MG63 (cell line): ENCODE measurements at regions not wholly inside any gene's neighbourhood (a gene's known extent, or its start where the extent isn't known, plus 50 kb on each side); places are given as distances from the start of the nearest gene placed in this dataset.
A peak's percentile ranks its signal among the peaks of the same experiment; 100 is the strongest.

Source experiments
- DNase-seq: peaks from one replicate; pipeline ENCODE4 v3.0.0-alpha.2; 2020
- H3K27me3 ChIP-seq: fragments of 250-450 bp; sonication (Bioruptor Pico); 2 replicates; pipeline ENCODE4 v1.5.1; 2020; ENCODE audit warnings: mild to moderate bottlenecking, moderate library complexity
- H3K36me3 ChIP-seq: fragments of 250-450 bp; sonication (Bioruptor Pico); 2 replicates; pipeline ENCODE4 v1.5.1; 2020; ENCODE audit warnings: mild to moderate bottlenecking, moderate library complexity
- H3K4me3 ChIP-seq: fragments of 250-450 bp; sonication (Bioruptor Pico); 2 replicates; pipeline ENCODE4 v1.5.1; 2020; ENCODE audit warnings: mild to moderate bottlenecking, moderate library complexity
- H3K9me3 ChIP-seq: fragments of 250-450 bp; sonication (Bioruptor Pico); 2 replicates; pipeline ENCODE4 v1.5.1; 2020; ENCODE audit warnings: mild to moderate bottlenecking, moderate library complexity

- DNase-seq, result peak; percentile 95
- H3K4me3 ChIP-seq, result no peak overlapping the region
- no peaks in the 10 kb centered on the region for H3K9me3 ChIP-seq
- H3K36me3 ChIP-seq, result no peaks in the 10 kb centered on the region
- no peaks in the 10 kb centered on the region for H3K27me3 ChIP-seq
Measured at GRCh38 chr2:234289834-234290590, 206.9 kb downstream of the ARL4C start.

- peak; percentile 24 for DNase-seq
- Histone ChIP-seq H3K4me3 (no peak overlapping the region), H3K36me3 (no peaks in the 10 kb centered on the region)
Measured at GRCh38 chr2:234288974-234289455, 207.9 kb downstream of the ARL4C start.

GRCh38 chr2:234287650-234288049, 209.2 kb downstream of the ARL4C start:
- Histone ChIP-seq H3K27me3 (no peaks in the 10 kb centered on the region), H3K4me3 (no peak overlapping the region)
- no peak for DNase-seq

More at GRCh38 chr2:234288974-234289455, 207.9 kb downstream of the ARL4C start:
- Histone ChIP-seq H3K27me3 (no peaks in the 10 kb centered on the region), H3K9me3 (no peaks in the 10 kb centered on the region)

GRCh38 chr2:234286956-234287355, 209.9 kb downstream of the ARL4C start:
- Histone ChIP-seq H3K36me3 (no peaks in the 10 kb centered on the region), H3K4me3 (no peak overlapping the region), H3K27me3 (no peaks in the 10 kb centered on the region), H3K9me3 (no peaks in the 10 kb centered on the region)
- DNase-seq, result no peak

More at GRCh38 chr2:234287650-234288049, 209.2 kb downstream of the ARL4C start:
- no peaks in the 10 kb centered on the region for H3K9me3 ChIP-seq
- no peaks in the 10 kb centered on the region for H3K36me3 ChIP-seq

GRCh38 chr2:234286118-234286598, 210.7 kb downstream of the ARL4C start:
- no peak for DNase-seq
- Histone ChIP-seq H3K27me3 (no peaks in the 10 kb centered on the region), H3K4me3 (no peak overlapping the region), H3K36me3 (no peaks in the 10 kb centered on the region), H3K9me3 (no peaks in the 10 kb centered on the region)

- H3K27me3 ChIP-seq, result no peaks in the 10 kb centered on the region
- no peaks in the 10 kb centered on the region for H3K36me3 ChIP-seq
- H3K9me3 ChIP-seq, result no peaks in the 10 kb centered on the region
- H3K4me3 ChIP-seq, result no peak overlapping the region
- no peak for DNase-seq
Measured at GRCh38 chr2:234285541-234285940, 211.3 kb downstream of the ARL4C start.

GRCh38 chr2:234279637-234280036, 217.2 kb downstream of the ARL4C start:
- H3K36me3 ChIP-seq, result no peaks in the 10 kb centered on the region
- no peak overlapping the region for H3K4me3 ChIP-seq
- no peaks in the 10 kb centered on the region for H3K27me3 ChIP-seq
- no peaks in the 10 kb centered on the region for H3K9me3 ChIP-seq
- no peak for DNase-seq

GRCh38 chr2:234278556-234279255, 218.2 kb downstream of the ARL4C start:
- no peaks in the 10 kb centered on the region for H3K9me3 ChIP-seq
- no peaks in the 10 kb centered on the region for H3K36me3 ChIP-seq
- no peaks in the 10 kb centered on the region for H3K27me3 ChIP-seq
- no peak overlapping the region for H3K4me3 ChIP-seq
- DNase-seq, result no peak

- H3K36me3 ChIP-seq, result no peaks in the 10 kb centered on the region
- H3K27me3 ChIP-seq, result no peaks in the 10 kb centered on the region; the same call in 1 of the 2 replicates
- no peaks in the 10 kb centered on the region for H3K9me3 ChIP-seq
- no peak for DNase-seq
- no peak overlapping the region for H3K4me3 ChIP-seq
Measured at GRCh38 chr2:234275515-234275914, 221.4 kb downstream of the ARL4C start.

GRCh38 chr2:234273887-234274584, 222.8 kb downstream of the ARL4C start:
- Histone ChIP-seq H3K4me3 (no peak overlapping the region), H3K27me3 (no peaks in the 10 kb centered on the region; the same call in 1 of the 2 replicates), H3K36me3 (no peaks in the 10 kb centered on the region), H3K9me3 (no peaks in the 10 kb centered on the region)
- no peak for DNase-seq

- H3K9me3 ChIP-seq, result no peaks in the 10 kb centered on the region
- no peaks in the 10 kb centered on the region for H3K36me3 ChIP-seq
- DNase-seq, result no peak
- no peaks in the 10 kb centered on the region; the same call in 1 of the 2 replicates for H3K27me3 ChIP-seq
- H3K4me3 ChIP-seq, result no peak overlapping the region
Measured at GRCh38 chr2:234272069-234272850, 221.8 kb downstream of the SPP2 start.

GRCh38 chr2:234271338-234271737, 220.8 kb downstream of the SPP2 start:
- Histone ChIP-seq H3K9me3 (no peaks in the 10 kb centered on the region), H3K4me3 (no peak overlapping the region), H3K36me3 (no peaks in the 10 kb centered on the region), H3K27me3 (no peaks in the 10 kb centered on the region; the same call in 1 of the 2 replicates)
- no peak for DNase-seq

- H3K27me3 ChIP-seq, result no peaks in the 10 kb centered on the region; the same call in 1 of the 2 replicates
- no peaks in the 10 kb centered on the region for H3K36me3 ChIP-seq
- no peaks in the 10 kb centered on the region for H3K9me3 ChIP-seq
- DNase-seq, result no peak
- H3K4me3 ChIP-seq, result no peak overlapping the region
Measured at GRCh38 chr2:234269769-234270204, 219.3 kb downstream of the SPP2 start.

- no peak for DNase-seq
- Histone ChIP-seq H3K36me3 (no peaks in the 10 kb centered on the region), H3K27me3 (no peaks in the 10 kb centered on the region; the same call in 1 of the 2 replicates), H3K9me3 (no peaks in the 10 kb centered on the region), H3K4me3 (no peak overlapping the region)
Measured at GRCh38 chr2:234267534-234267933, 217.0 kb downstream of the SPP2 start.

GRCh38 chr2:234266952-234267351, 216.4 kb downstream of the SPP2 start:
- no peaks in the 10 kb centered on the region; the same call in 1 of the 2 replicates for H3K27me3 ChIP-seq
- no peak for DNase-seq
- H3K4me3 ChIP-seq, result no peak overlapping the region
- no peaks in the 10 kb centered on the region for H3K9me3 ChIP-seq
- H3K36me3 ChIP-seq, result no peaks in the 10 kb centered on the region

GRCh38 chr2:234265206-234265605, 214.7 kb downstream of the SPP2 start:
- no peak overlapping the region for H3K4me3 ChIP-seq
- no peak for DNase-seq
- no peaks in the 10 kb centered on the region for H3K36me3 ChIP-seq
- H3K9me3 ChIP-seq, result no peaks in the 10 kb centered on the region
- H3K27me3 ChIP-seq, result no peaks in the 10 kb centered on the region
